ENCODE measurements at regions not wholly inside any gene's neighbourhood (a gene's known extent, or its start where the extent isn't known, plus 50 kb on each side); places are given as distances from the start of the nearest gene placed in this dataset.

GRCh38 chr2:75367401-75367800 lies 168.1 kb upstream of the TACR1 start:
- TF ChIP-seq EZH2phosphoT487 (IDR thresholded peaks at IDR 0.05; ENCODE audit: borderline replicate concordance, low read length), result no peak
- TF ChIP-seq CTCF (conservative IDR thresholded peaks at IDR 0.05; ENCODE audit: low read depth, low read length), result no peak
- TF ChIP-seq EZH2 (IDR thresholded peaks at IDR 0.05; ENCODE audit: low read length, unreplicated experiment), result no peak
- ATAC-seq (no peak), DNase-seq (peak; percentile 43)
- Histone ChIP-seq H3F3A (ENCODE audit: low read length, unreplicated experiment) (no peaks in the 10 kb centered on the region), H4K20me1 (ENCODE audit: low read length) (no peaks in the 10 kb centered on the region), H3K27me3 (ENCODE audit: low read length) (peaks cover 6% of the 10 kb centered on the region; the same call in 1 of the 2 replicates), H3K9me3 (ENCODE audit: low read length) (no peaks in the 10 kb centered on the region), H3K4me2 (ENCODE audit: low read length) (no peak overlapping the region), H2AFZ (ENCODE audit: low read length) (no peak overlapping the region), H3K27ac (ENCODE audit: low read length) (no peak overlapping the region), H3K9ac (ENCODE audit: low read length) (no peak overlapping the region), H3K4me1 (ENCODE audit: insufficient read depth, low read length) (peaks cover 8% of the 10 kb centered on the region), H3K4me3 (ENCODE audit: low read length) (no peak overlapping the region), H3K9me2 (replicated peaks; ENCODE audit: low read length) (no peaks in the 10 kb centered on the region), H3K79me2 (ENCODE audit: low read length) (no peaks in the 10 kb centered on the region), H3K36me3 (ENCODE audit: low read depth, low read length) (no peaks in the 10 kb centered on the region)
- ChIA-PET CTCF (no interaction called here), POLR2A (ENCODE audit: unreplicated experiment) (no interaction called here)
- no TSS peak for BruUV-seq (replicated peaks)
- intact Hi-C loops (cut with micrococcal nuclease), result no loop called here

- Histone ChIP-seq H3K4me3 (ENCODE audit: low read length) (no peak overlapping the region), H3K36me3 (ENCODE audit: low read depth, low read length) (no peaks in the 10 kb centered on the region), H4K20me1 (ENCODE audit: low read length) (no peaks in the 10 kb centered on the region), H3F3A (ENCODE audit: low read length, unreplicated experiment) (no peaks in the 10 kb centered on the region), H2AFZ (ENCODE audit: low read length) (no peak overlapping the region), H3K4me2 (ENCODE audit: low read length) (no peak overlapping the region), H3K79me2 (ENCODE audit: low read length) (no peaks in the 10 kb centered on the region), H3K9me2 (replicated peaks; ENCODE audit: low read length) (no peaks in the 10 kb centered on the region), H3K4me1 (ENCODE audit: insufficient read depth, low read length) (no peaks in the 10 kb centered on the region), H3K9me3 (ENCODE audit: low read length) (no peaks in the 10 kb centered on the region), H3K9ac (ENCODE audit: low read length) (no peak overlapping the region), H3K27ac (ENCODE audit: low read length) (no peak overlapping the region), H3K27me3 (ENCODE audit: low read length) (peaks cover 9% of the 10 kb centered on the region; the same call in 1 of the 2 replicates)
- intact Hi-C loops (cut with micrococcal nuclease), result no loop called here
- ChIA-PET POLR2A (ENCODE audit: unreplicated experiment) (no interaction called here), CTCF (no interaction called here)
- DNase-seq (no peak), ATAC-seq (no peak)
- TF ChIP-seq EZH2 (IDR thresholded peaks at IDR 0.05; ENCODE audit: low read length, unreplicated experiment) (no peak), EZH2phosphoT487 (IDR thresholded peaks at IDR 0.05; ENCODE audit: borderline replicate concordance, low read length) (no peak), CTCF (conservative IDR thresholded peaks at IDR 0.05; ENCODE audit: low read depth, low read length) (no peak)
- no TSS peak for BruUV-seq (replicated peaks)
Observed at GRCh38 chr2:75361486-75361885, 162.2 kb upstream of the TACR1 start.

GRCh38 chr2:75360945-75361344 lies 161.6 kb upstream of the TACR1 start:
- Histone ChIP-seq H3K9me2 (replicated peaks; ENCODE audit: low read length) (no peaks in the 10 kb centered on the region), H3K4me2 (ENCODE audit: low read length) (no peak overlapping the region), H3F3A (ENCODE audit: low read length, unreplicated experiment) (no peaks in the 10 kb centered on the region), H2AFZ (ENCODE audit: low read length) (no peak overlapping the region), H3K9ac (ENCODE audit: low read length) (no peak overlapping the region), H3K27ac (ENCODE audit: low read length) (no peak overlapping the region), H3K27me3 (ENCODE audit: low read length) (peaks cover 9% of the 10 kb centered on the region; the same call in 1 of the 2 replicates), H3K36me3 (ENCODE audit: low read depth, low read length) (no peaks in the 10 kb centered on the region), H3K4me1 (ENCODE audit: insufficient read depth, low read length) (no peaks in the 10 kb centered on the region), H3K9me3 (ENCODE audit: low read length) (no peaks in the 10 kb centered on the region), H4K20me1 (ENCODE audit: low read length) (no peaks in the 10 kb centered on the region), H3K4me3 (ENCODE audit: low read length) (no peak overlapping the region), H3K79me2 (ENCODE audit: low read length) (no peaks in the 10 kb centered on the region)
- TF ChIP-seq EZH2phosphoT487 (IDR thresholded peaks at IDR 0.05; ENCODE audit: borderline replicate concordance, low read length), result no peak
- no peak for TF ChIP-seq CTCF (conservative IDR thresholded peaks at IDR 0.05; ENCODE audit: low read depth, low read length)
- TF ChIP-seq EZH2 (IDR thresholded peaks at IDR 0.05; ENCODE audit: low read length, unreplicated experiment), result no peak
- POLR2A ChIA-PET (ENCODE audit: unreplicated experiment), result no interaction called here
- intact Hi-C loops (cut with micrococcal nuclease), result no loop called here
- BruUV-seq (replicated peaks), result no TSS peak
- ATAC-seq (no peak), DNase-seq (no peak)
- CTCF ChIA-PET, result no interaction called here
